ENCODE measurements at regions not wholly inside any gene's neighbourhood (a gene's known extent, or its start where the extent isn't known, plus 50 kb on each side); places are given as distances from the start of the nearest gene placed in this dataset.

- in situ Hi-C loops (cut with HindIII; ENCODE audit: low pct_unique_long_range_greater_than_20kb, low sequenced_read_pairs): no loop called here
- no peak for DNase-seq (ENCODE audit: low read depth)
These were observed 400.2 kb upstream of the IRX4 start for GRCh38 chr5:2282893-2283292.

GRCh38 chr5:2282034-2282690 lies 399.4 kb upstream of the IRX4 start:
- DNase-seq (ENCODE audit: low read depth): no peak
- in situ Hi-C loops (cut with HindIII; ENCODE audit: low pct_unique_long_range_greater_than_20kb, low sequenced_read_pairs): no loop called here

GRCh38 chr5:2281446-2281845 lies 398.7 kb upstream of the IRX4 start:
- DNase-seq (ENCODE audit: low read depth): no peak
- in situ Hi-C loops (cut with HindIII; ENCODE audit: low pct_unique_long_range_greater_than_20kb, low sequenced_read_pairs): no loop called here

- in situ Hi-C loops (cut with HindIII; ENCODE audit: low pct_unique_long_range_greater_than_20kb, low sequenced_read_pairs): no loop called here
These were observed 397.6 kb upstream of the IRX4 start for GRCh38 chr5:2280318-2280717.

GRCh38 chr5:2278825-2279456 lies 396.2 kb upstream of the IRX4 start:
- no peak for DNase-seq (ENCODE audit: low read depth)
- in situ Hi-C loops (cut with HindIII; ENCODE audit: low pct_unique_long_range_greater_than_20kb, low sequenced_read_pairs): no loop called here

More at GRCh38 chr5:2280318-2280717, 397.6 kb upstream of the IRX4 start:
- no peak for DNase-seq (ENCODE audit: low read depth)

GRCh38 chr5:2277886-2278285 lies 395.2 kb upstream of the IRX4 start:
- DNase-seq (ENCODE audit: low read depth): no peak
- in situ Hi-C loops (cut with HindIII; ENCODE audit: low pct_unique_long_range_greater_than_20kb, low sequenced_read_pairs): no loop called here

- in situ Hi-C loops (cut with HindIII; ENCODE audit: low pct_unique_long_range_greater_than_20kb, low sequenced_read_pairs): no loop called here
- DNase-seq (ENCODE audit: low read depth): no peak
These were observed 393.4 kb upstream of the IRX4 start for GRCh38 chr5:2276101-2276500.

- in situ Hi-C loops (cut with HindIII; ENCODE audit: low pct_unique_long_range_greater_than_20kb, low sequenced_read_pairs): no loop called here
- DNase-seq (ENCODE audit: low read depth): no peak
These were observed 390.0 kb upstream of the IRX4 start for GRCh38 chr5:2272755-2273154.

- in situ Hi-C loops (cut with HindIII; ENCODE audit: low pct_unique_long_range_greater_than_20kb, low sequenced_read_pairs): no loop called here
- DNase-seq (ENCODE audit: low read depth): no peak
These were observed 389.3 kb upstream of the IRX4 start for GRCh38 chr5:2272039-2272438.

GRCh38 chr5:2271316-2271715 lies 388.6 kb upstream of the IRX4 start:
- no peak for DNase-seq (ENCODE audit: low read depth)
- in situ Hi-C loops (cut with HindIII; ENCODE audit: low pct_unique_long_range_greater_than_20kb, low sequenced_read_pairs): no loop called here

- DNase-seq (ENCODE audit: low read depth): no peak
- in situ Hi-C loops (cut with HindIII; ENCODE audit: low pct_unique_long_range_greater_than_20kb, low sequenced_read_pairs): no loop called here
These were observed 387.7 kb upstream of the IRX4 start for GRCh38 chr5:2270467-2270866.

GRCh38 chr5:2269656-2270055 lies 386.9 kb upstream of the IRX4 start:
- in situ Hi-C loops (cut with HindIII; ENCODE audit: low pct_unique_long_range_greater_than_20kb, low sequenced_read_pairs): no loop called here
- DNase-seq (ENCODE audit: low read depth): no peak

- in situ Hi-C loops (cut with HindIII; ENCODE audit: low pct_unique_long_range_greater_than_20kb, low sequenced_read_pairs): no loop called here
- DNase-seq (ENCODE audit: low read depth): no peak
These were observed 385.3 kb upstream of the IRX4 start for GRCh38 chr5:2267991-2268390.

- no peak for DNase-seq (ENCODE audit: low read depth)
- in situ Hi-C loops (cut with HindIII; ENCODE audit: low pct_unique_long_range_greater_than_20kb, low sequenced_read_pairs): no loop called here
These were observed 384.0 kb upstream of the IRX4 start for GRCh38 chr5:2266641-2267240.

GRCh38 chr5:2265341-2265740 lies 382.6 kb upstream of the IRX4 start:
- in situ Hi-C loops (cut with HindIII; ENCODE audit: low pct_unique_long_range_greater_than_20kb, low sequenced_read_pairs): no loop called here

GRCh38 chr5:2263763-2264162 lies 381.0 kb upstream of the IRX4 start:
- in situ Hi-C loops (cut with HindIII; ENCODE audit: low pct_unique_long_range_greater_than_20kb, low sequenced_read_pairs): no loop called here

More at GRCh38 chr5:2265341-2265740, 382.6 kb upstream of the IRX4 start:
- no peak for DNase-seq (ENCODE audit: low read depth)

GRCh38 chr5:2262620-2263019 lies 379.9 kb upstream of the IRX4 start:
- DNase-seq (ENCODE audit: low read depth): no peak
- in situ Hi-C loops (cut with HindIII; ENCODE audit: low pct_unique_long_range_greater_than_20kb, low sequenced_read_pairs): no loop called here

More at GRCh38 chr5:2263763-2264162, 381.0 kb upstream of the IRX4 start:
- DNase-seq (ENCODE audit: low read depth): no peak

- no peak for DNase-seq (ENCODE audit: low read depth)
- in situ Hi-C loops (cut with HindIII; ENCODE audit: low pct_unique_long_range_greater_than_20kb, low sequenced_read_pairs): no loop called here
These were observed 378.4 kb upstream of the IRX4 start for GRCh38 chr5:2261004-2261703.
